HG02642 (cell line): ENCODE measurements at regions not wholly inside any gene's neighbourhood (a gene's known extent, or its start where the extent isn't known, plus 50 kb on each side); places are given as distances from the start of the nearest gene placed in this dataset.

Experiments
- ATAC-seq: cut with Tn5 transposase; IDR thresholded peaks from one replicate; pipeline ENCODE4 v1.9.1; 2021; ENCODE audit warnings: mild to moderate bottlenecking; ENCODE audit not compliant: unreplicated experiment, poor library complexity

DNA sequence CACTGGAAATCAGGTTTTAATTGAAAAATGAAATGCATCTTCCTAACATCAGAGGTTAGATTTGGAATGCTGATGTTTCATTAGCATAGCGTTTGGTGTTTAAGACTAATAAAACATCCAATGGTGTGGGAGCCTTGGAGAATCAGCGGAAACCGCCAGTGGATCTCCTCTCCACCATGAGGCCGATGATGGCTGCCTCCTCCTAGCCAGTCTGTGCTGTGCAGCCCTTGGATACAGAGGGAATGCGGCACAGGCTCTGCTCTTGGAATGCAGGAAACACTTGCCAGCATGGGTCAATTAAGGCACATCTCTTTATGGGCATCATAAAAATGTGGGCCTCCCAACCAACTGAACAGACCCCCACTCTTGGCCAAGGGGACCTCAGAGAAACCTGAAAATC lies 259.9 kb downstream of the GLRX3 start:
- ATAC-seq = no peak

- no peak for ATAC-seq
Measured at GRCh38 chr10:130398090-130398994, 262.2 kb downstream of the GLRX3 start.

DNA sequence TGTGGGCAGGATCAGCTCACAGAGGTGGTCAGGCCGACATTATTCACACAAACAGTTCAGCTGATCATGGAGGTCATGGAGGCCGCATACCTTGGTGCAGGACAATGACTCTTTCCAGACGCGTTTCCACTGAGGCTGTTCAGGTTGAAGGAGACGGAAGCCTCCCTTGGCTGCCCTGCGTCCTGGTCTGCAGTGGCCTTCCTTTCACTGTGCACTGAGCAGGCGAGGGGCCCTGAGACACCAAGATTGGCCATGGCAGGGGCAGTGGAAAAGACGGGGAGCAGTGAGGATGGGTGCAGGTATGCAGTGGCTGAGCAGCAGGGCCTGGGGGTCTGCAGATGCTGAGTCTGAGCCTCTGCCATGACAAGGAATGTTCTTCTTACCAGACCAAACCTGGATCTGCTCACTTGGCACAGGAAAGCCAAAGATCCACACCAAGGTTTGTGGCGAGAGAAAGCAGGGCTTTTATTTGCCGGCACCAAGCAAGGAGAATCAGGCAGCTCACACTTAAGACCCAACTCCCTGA lies 263.3 kb downstream of the GLRX3 start:
- no peak for ATAC-seq

GRCh38 chr10:130400890-130401289 lies 264.7 kb downstream of the GLRX3 start:
- no peak for ATAC-seq

DNA sequence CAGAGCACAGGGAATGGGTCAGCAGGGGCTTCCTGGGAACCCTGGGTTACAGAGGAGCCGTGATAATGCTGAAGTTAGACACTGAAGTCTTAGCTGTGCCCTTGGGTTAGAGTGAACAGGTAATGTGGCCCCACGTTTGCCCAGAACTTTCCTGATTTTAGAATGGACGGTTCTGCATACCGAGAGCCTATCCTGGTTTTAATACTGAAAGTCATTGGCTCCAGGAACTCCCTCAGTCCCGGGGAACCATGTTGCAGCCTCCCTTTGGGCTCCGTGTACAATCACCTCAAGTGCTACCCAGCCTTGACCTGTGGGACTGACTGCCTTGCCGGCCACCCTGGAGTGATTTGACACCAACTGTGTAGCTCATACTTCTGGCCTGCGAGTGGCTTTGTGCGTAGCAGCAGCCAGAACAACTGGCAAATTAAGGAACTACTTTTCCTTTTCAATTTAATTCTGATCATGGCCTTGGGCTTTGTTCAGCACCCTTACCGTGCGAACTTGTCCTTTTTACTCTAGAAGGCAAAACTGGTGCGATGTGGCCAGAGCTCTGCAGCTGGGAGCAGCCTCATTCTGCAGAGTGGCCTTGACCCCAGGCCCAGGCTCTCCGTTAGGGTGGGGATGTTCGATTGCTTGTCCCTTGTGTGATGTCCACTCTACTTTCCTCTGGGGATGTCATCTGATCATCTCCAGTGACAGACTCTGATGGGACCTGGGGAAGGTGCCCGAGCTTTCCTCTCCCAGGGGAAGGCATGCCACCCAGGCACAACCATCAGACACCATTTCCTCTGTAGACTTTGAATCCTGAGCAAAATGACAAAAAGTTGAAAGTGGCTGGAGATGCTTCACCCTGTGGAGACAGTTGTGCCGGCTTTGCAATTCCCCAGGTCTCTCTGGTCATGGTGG lies 265.9 kb downstream of the GLRX3 start:
- no peak for ATAC-seq

- ATAC-seq = no peak
Measured at GRCh38 chr10:130403153-130404075, 267.2 kb downstream of the GLRX3 start.

DNA sequence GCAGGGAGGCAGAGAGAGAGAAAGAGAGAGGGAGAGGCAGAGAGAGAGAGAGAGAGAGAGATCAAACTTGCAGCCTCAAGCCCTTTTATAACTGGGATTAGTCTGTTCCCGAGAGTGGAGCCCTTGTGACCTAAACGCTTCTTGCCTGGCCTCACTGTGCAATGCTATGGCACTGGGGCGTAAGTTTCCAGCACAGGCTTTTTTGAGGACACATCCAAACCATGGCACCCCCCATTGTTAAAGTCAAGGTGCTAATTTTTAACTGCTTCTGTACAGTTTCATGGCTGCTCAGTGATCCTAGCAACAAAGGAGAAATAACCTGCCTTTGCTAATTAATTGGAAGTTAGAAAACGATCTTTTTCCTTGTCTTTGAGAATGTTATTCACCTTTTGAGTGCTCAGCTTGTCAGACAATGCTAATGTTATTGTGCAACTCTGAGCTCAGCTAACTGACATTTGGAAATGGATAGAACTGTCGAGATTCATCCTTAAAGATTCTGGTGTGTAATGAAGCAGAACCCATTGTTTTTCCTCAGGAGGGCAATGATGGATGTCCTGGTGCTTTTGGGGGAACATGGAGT lies 268.4 kb downstream of the GLRX3 start:
- ATAC-seq = no peak

GRCh38 chr10:130407052-130407451 lies 270.9 kb downstream of the GLRX3 start:
- ATAC-seq = no peak

DNA sequence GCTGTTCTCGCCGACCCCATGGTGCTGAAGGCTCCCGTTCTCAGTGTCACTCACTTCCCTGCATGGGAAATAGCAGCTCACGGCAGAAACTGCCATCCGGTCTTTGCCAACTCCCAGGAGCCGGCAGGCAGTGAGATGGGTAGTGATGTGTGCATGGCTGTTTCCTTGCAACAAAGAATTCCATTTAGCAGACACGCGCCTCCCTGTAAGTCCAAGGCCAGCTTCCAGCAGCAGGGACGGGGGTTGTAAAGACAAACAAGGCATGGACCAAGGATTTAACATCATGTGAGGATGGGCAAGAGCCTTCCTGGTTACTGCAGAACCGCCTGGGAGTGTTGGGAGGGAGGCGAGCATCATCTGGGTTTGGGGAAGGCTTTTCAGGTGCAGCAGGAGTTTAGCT lies 273.1 kb downstream of the GLRX3 start:
- ATAC-seq = no peak

DNA sequence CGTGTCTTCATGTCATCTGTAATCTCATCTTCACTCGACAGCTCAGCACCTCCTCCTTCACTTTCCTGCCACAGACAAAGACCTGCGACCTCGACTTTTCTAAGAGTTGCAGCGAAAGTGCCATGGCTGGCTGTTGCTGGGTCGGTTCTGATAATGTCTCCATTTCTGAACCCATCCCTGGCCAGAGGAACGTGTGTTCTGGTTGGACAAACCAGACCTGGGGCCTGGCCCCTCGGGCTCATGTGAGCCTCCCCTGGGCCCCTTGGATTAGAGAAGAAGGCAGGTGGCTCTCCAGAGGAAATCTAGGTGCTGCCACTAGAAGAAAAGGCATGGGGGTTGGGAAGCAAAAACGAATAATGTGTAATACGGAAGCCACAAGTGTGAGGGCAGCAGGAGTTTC lies 273.7 kb downstream of the GLRX3 start:
- ATAC-seq = no peak

DNA sequence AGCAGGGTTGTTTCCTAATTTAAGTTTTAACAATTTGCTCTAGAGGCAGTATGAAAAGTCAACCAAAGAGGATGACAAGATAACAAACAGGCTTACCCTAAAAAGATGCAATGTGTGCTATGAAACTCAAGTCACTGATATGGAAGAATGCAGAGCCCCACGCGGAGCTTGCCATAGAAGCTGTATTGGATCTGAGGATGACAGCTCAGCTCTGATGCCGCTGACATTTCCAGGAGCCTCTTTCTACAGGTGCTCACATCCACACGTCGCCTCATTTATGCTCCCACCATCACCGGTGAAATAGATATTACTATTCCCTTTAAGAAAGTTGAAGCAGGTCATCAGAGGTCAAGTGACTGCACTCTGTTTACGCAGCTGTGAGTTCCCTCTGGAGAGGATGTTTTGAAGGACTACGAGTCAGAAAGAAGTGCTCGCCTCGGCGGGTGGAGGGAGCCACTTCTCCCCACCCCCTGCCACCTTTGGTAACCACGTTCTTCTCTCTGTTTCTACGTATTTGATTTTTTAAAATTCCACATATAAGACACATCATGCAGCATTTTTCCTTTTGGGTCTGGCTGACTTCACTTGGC lies 275.4 kb downstream of the GLRX3 start:
- no peak for ATAC-seq

DNA sequence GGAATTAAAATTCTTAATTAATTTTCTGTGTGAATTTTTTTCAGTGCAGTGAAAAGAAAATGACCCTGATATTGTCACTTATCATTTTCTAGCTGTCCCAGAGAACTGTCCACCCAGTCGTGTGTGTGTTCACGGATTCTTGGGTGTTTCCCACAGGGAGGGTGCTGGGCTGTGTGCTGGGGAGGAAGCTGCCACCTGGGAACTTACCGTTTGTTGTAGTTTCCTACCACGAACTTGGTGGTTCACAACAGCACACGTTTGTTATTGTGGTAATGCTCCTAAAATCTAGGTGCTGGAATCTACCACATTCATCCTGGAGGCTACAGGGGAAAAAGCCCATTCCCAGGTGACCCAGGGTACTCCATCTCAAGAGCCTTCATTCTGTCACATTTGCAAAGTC lies 276.1 kb downstream of the GLRX3 start:
- no peak for ATAC-seq

DNA sequence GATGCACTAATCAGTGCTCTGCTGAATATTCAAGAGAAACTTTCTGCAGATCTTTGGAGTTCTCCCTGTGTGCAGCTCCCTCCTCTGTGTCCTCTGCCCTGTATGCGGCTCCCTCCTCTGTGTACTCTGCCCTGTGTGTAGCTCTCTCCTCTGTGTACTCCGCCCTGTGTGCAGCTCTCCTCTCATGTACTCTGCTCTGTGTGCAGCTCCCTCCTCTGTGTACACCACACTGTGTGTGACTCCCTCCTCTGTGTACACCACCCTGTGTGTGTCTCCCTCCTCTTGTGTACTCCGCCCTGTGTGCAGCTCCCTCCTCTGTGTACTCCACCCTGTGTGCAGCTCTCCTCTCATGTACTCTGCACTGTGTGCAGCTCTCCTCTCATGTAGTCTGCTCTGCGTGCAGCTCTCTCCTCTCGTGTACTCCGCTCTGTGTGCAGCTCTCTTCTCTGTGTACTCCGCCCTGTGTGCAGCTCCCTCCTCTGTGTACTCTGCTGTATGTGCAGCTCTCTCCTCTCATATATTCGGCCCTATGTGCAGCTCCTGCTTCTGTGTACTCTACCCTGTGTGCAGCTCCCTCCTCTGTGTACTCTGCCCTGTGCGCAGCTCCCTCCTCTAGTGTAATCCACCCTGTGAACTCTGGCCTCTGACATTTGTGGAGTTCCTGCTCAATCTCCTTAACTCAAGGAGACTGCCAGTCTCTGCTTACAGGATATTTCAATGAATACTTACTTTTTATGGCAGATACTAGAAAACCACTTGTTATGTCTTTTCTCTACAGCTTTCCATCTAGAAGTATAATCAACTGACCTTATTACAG lies 280.4 kb downstream of the GLRX3 start:
- no peak for ATAC-seq

DNA sequence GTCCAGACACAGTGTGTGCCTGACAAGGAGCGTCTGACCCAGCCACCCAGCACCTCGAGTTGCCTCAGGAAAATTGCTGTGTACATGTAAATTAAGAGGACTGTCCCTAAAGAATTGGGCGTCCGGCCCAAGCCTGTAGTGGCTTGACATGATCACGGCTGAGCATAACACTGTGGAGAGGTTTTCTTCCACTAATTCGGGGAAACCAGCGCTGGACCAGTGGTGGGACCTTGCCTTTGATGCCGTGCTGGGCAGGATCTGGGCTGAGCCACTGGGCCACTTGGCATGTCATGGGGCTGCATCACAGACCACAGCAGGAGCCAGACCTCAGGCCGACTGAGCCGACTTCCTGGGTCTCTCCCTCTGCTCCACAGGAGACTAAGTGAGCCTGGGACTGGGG lies 282.5 kb downstream of the GLRX3 start:
- no peak for ATAC-seq

DNA sequence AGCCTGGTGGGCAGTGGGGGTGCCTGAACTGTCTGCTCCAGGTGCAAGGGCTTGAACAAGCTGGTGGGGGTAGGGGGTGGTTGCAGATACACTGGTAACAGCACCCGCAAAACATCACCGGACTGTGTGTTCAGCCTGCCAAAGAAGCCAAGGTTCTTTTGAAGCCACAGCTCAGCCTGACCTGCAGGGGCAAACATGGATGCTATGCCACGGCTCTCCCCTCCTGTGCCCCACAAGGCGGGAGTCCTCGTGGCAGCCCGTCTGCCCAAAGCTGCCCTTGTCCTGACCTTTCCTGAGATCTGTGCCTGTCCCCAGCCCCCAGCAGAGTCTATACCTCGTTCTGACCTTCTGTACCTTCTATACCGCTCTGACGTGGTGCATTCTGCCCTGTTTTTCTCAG lies 285.7 kb downstream of the GLRX3 start:
- ATAC-seq = no peak

GRCh38 chr10:130422366-130423324 lies 286.5 kb downstream of the GLRX3 start:
- ATAC-seq = no peak
